Fibroblast of skin of left quadriceps (primary cell): ENCODE measurements at regions not wholly inside any gene's neighbourhood (a gene's known extent, or its start where the extent isn't known, plus 50 kb on each side); places are given as distances from the start of the nearest gene placed in this dataset.

Experiments used
- DNase-seq, 2 experiments: peaks; one replicate each; pipeline ENCODE4 v3.0.0-alpha.2; 2013; ENCODE audit warnings: low read depth in 2 of 2

- DNase-seq = no peak
These were observed 123.7 kb upstream of the KLF7 start for GRCh38 chr2:207289295-207290018.

DNA sequence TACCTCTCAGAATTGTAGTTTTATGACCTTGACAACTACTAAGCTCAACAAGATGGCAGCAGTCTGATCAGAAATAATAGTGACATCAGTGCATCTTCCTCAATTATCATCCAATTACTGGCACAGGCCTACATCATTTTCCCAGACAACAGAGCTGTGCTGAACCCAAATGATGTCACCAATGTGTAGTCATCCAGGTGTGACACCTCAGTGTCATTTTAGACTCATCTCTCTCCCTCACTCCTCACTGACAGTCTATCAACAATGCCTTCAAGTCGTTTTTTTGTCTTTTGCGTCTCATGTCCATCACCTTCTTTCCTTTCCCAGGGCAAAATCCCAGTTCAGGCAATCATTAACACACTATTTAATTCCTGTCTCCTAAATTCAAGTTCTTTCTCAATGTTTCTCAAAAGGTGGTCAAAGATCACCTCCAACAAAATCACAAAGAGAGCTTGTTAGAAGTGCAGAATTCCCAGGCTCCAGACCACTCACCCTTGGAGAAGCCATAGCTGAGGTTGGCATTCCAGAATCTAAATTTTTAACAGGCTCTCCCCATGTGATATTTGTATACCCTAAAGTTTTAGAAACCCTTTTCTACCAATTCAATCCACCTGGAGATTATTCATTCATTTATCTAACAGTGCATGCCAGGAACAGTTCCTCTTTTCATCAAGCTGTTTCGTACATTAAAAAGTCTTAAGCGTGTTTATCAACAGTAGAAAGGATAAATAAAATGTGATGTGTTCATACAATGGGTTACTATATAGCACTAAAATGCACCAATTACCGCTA lies 125.3 kb upstream of the KLF7 start:
- no peak for DNase-seq

- DNase-seq = no peak
These were observed 126.0 kb upstream of the KLF7 start for GRCh38 chr2:207291625-207292252.

DNA sequence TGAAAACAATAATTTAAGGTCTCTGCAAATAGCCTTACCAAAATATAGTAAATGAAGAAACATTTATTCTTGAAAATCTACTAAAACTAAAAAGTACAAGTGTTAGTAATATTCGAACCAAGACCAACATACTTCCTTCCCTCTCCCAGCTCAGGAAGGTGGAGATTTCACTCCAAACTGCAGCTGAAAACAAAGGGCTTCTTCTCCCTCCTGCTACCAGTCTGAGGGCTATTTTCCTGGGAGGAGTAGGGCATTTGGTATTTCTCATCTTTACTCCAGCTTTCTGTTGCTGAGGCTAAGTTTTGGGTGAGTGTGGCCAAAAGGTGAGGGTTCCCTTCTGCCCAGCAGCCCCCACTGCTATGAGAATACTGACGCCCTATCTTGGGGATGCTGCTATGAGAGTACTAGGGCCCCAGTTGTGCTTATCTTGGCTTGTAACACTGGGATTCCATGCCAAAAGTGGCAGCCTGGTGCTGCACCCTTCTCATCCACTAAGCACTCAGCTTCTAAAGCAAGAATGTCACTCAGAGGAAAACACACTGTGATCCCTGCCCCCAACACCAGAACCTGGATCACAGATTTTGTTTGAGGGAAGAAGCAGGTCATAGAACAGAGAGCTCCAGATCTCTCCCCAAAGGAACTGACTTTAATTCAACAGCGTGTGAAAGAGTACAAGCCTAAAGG lies 130.7 kb upstream of the KLF7 start:
- DNase-seq = no peak

- DNase-seq = no peak
These were observed 135.1 kb upstream of the KLF7 start for GRCh38 chr2:207300817-207301216.

GRCh38 chr2:207304761-207305160 lies 139.0 kb upstream of the KLF7 start:
- DNase-seq = no peak

DNA sequence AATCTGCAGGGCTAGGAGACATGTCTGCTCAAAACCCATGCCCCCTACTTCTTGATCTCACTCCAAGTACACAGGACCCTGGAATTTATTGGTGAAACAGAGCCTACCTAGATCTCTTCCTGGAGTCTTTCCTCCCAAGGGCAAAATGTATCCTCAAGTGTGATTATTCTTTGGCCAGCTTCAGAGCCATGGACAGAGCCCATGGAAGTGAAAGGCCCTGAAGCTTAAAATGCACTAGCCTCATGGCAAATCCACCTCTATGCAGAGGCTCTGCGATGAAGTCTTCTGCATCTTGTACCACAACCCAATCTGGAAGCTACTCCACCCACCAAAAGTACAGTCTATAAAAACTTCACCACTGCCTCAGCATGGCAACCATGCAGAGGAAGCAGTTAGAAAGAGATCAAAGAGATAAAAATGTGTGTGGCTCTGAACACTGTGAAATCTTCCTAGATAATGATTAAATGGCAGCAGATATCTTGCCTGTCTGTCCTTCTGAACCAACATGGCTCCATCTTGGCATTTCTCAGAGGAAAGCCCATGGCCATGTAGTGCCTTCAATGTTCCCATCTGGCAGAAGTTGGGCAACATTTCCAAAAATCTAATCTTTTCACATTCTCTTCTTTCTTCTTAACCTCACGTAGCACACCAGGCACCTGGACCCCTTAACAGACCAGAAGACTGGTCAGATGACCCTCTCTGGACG lies 142.9 kb upstream of the KLF7 start:
- DNase-seq = no peak

DNA sequence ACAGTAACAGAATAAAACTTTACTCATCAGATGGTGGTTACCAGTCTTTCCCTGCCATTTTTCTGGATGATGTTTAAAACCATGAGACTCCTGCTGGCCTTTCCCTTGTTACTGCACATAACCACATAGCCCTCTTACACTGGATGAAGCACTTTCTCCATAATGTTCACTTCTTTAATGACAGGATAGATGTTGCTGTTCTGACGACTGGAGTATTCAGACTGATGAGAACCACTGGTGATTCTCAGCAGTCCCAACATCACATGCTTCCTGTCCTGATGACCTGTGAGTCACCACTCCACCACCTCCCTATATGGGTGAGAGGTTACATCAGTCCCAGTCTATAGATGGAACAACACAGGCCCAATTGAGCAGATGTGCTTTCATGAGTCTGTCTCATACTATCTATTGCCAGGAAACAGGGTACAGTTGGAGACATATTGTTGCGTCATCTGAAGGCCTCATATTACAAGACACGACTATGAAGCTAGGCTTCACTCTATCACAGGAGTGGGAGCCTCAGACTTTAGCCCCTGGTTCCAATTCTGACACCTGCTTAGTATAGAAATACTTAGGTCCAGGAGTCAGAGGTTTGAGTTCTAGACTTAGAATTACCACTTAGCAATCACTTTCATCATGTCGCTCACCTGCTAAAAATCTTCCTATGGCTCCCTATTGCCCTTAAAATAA lies 145.7 kb upstream of the KLF7 start:
- DNase-seq = peak; percentile 91 to 92

- DNase-seq = no peak
These were observed 146.2 kb upstream of the KLF7 start for GRCh38 chr2:207312006-207312356.

DNA sequence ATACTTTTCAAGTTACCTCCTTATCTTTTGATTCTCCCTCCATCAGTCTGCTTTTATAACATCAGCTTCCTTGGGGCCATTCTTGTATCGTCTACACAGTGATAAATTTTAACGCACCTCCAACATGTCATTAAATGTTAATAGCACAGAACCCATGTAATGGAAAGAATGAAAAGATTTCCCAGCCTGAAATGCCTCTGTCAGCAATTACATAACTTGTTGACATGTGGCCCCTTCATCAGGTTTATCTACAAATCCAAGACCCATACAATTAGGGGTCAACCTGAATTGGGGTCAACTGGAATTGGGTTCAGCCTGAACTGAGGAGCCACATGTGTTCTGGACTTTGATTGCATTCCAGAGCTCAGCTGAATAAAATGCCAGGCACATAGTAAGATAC lies 148.2 kb upstream of the KLF7 start:
- no peak for DNase-seq

GRCh38 chr2:207315131-207315530 lies 149.4 kb upstream of the KLF7 start:
- no peak for DNase-seq

DNA sequence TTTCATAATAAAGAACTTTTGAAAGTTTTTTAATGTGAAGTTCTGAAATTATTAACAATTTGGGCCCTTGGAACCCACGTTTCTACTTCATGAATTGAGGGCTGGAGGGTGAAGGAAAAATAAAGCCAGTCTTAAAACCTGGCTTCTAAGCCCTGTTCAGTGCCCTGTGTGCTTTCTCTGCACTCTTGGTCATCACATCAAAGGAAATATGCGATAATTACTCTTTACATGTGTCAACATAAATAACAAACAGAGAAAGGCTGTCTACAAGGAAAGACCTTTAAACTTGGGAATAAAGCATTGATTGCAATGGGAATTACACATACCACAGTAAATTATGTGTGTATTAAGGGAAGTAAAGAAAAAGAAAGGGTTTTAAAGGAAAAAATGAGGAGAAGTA lies 150.7 kb upstream of the KLF7 start:
- no peak for DNase-seq

- DNase-seq = no peak
These were observed 151.2 kb upstream of the KLF7 start for GRCh38 chr2:207316906-207317305.

DNA sequence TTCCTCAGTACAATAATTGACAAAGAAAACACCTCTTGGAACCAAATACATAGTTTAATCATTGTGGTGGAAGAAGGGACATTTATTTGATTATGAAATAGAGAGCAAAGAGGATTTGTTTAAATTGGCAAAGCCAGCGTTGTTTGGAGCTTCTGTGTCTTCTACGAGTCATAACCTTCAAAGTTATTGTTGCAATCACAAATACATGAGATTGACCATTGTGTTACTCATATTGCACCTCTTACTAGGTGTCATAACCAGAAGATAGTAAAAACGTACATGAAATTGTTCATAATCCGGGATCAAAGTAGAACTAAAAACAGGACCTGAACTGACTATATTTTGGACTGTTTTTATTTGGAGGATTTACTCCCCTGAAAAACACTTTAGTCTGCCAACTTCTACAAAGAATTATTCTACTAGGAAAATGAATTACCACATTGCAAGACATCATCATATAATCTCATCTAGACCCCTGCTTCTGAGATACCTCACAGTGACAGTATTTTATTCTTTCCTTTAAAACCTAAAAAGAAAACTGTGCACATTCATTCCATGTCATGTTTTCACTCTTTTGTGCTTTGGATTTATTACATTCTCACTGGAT lies 151.7 kb upstream of the KLF7 start:
- DNase-seq = peak in 1 of 2 experiments; percentile 35

- DNase-seq = no peak
These were observed 152.5 kb upstream of the KLF7 start for GRCh38 chr2:207318181-207318628.

GRCh38 chr2:207319316-207319715 lies 153.6 kb upstream of the KLF7 start:
- DNase-seq = no peak

GRCh38 chr2:207320381-207321159 lies 154.8 kb upstream of the KLF7 start:
- DNase-seq = no peak

DNA sequence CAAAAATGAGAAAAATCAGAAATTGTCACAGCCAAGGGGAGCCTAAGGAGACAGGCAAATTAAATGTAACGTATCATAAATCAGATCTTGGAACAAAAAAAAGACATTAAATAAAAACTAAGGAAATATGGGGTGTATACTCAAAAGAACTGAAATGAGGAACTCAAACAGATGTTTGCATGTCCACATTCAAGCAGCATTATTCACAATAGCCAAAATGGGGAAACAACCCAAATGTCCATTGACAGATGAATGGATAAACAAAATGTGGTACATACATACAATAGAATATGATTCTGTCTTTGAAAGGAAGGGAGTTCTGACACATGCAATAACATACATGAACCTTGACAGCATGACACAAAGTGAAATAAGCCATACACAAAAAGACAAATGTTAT lies 155.8 kb upstream of the KLF7 start:
- DNase-seq = no peak

GRCh38 chr2:207324001-207324400 lies 158.3 kb upstream of the KLF7 start:
- DNase-seq = no peak

GRCh38 chr2:207327513-207327912 lies 161.8 kb upstream of the KLF7 start:
- no peak for DNase-seq
